Lower lobe of right lung (tissue), 2 donors: ENCODE measurements at regions not wholly inside any gene's neighbourhood (a gene's known extent, or its start where the extent isn't known, plus 50 kb on each side); places are given as distances from the start of the nearest gene placed in this dataset.

Experiments
- ATAC-seq, 2 donors: fragments of 200-7000 bp; cut with Tn5 transposase; one replicate each; pipeline ENCODE4 v1.9.1; 2020 to 2022; ENCODE audit warnings: mild to moderate bottlenecking in 2 of 2, moderate library complexity in 2 of 2
- DNase-seq: peaks from one replicate; pipeline ENCODE4 v3.0.0-alpha.2; 2020
- H3K27ac ChIP-seq: fragments of 200-600 bp; one replicate; pipeline ENCODE4 v1.8.0; 2022
- H3K27me3 ChIP-seq: fragments of 200-600 bp; one replicate; pipeline ENCODE4 v1.8.0; 2022; ENCODE audit warnings: low read depth
- H3K36me3 ChIP-seq: fragments of 200-600 bp; one replicate; pipeline ENCODE4 v1.8.0; 2022; ENCODE audit warnings: mild to moderate bottlenecking
- H3K4me1 ChIP-seq: fragments of 200-600 bp; one replicate; pipeline ENCODE4 v1.8.0; 2022
- H3K4me3 ChIP-seq: fragments of 200-600 bp; one replicate; pipeline ENCODE4 v1.8.0; 2022; ENCODE audit warnings: mild to moderate bottlenecking
- H3K9me3 ChIP-seq: fragments of 200-600 bp; one replicate; pipeline ENCODE4 v1.8.0; 2022
- CTCF ChIP-seq: fragments of 200-600 bp; IDR thresholded peaks from one replicate; pipeline ENCODE4 v1.8.0; 2022; ENCODE audit warnings: antibody characterized with exemption, mild to moderate bottlenecking
- intact Hi-C: fragments of 100-400 bp; cut with DNase I; formaldehyde crosslinking; loops from one replicate; pipeline ENCODE4 v1.11.0; 2022
- donor health status: DM: no; HTN: yes; CAD: no; lungs with severe emphysema.

DNA sequence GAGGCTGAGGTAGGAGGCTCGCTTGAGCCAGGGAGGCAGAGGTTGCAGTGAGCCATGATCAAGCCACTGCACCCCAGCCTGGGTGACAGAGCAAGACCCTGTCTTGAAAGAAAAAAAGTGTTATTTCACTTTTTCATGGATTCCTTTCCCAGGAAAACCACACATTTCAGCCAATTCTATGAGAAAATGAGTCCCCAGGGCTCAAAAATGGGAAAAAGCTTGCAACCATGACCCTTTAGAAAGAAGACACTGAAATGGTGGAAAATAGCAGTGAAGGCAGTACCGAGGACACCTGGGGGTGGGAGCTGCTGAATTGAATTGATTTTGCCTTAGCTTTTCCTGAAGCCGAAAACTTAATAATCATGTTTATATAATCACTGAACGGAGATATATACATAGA, 284.2 kb upstream of the HDAC4 start:
- no peak overlapping the region for H3K4me3 ChIP-seq
- no peak for DNase-seq
- H3K4me1 ChIP-seq: no peaks in the 10 kb centered on the region
- H3K27ac ChIP-seq: no peak overlapping the region
- intact Hi-C loops: no loop called here
- H3K27me3 ChIP-seq: no peaks in the 10 kb centered on the region
- no peak for ATAC-seq
- no peaks in the 10 kb centered on the region for H3K9me3 ChIP-seq
- no peak for TF ChIP-seq CTCF
- H3K36me3 ChIP-seq: no peaks in the 10 kb centered on the region

GRCh38 chr2:239684271-239684810, 283.5 kb upstream of the HDAC4 start:
- H3K36me3 ChIP-seq: no peaks in the 10 kb centered on the region

DNA sequence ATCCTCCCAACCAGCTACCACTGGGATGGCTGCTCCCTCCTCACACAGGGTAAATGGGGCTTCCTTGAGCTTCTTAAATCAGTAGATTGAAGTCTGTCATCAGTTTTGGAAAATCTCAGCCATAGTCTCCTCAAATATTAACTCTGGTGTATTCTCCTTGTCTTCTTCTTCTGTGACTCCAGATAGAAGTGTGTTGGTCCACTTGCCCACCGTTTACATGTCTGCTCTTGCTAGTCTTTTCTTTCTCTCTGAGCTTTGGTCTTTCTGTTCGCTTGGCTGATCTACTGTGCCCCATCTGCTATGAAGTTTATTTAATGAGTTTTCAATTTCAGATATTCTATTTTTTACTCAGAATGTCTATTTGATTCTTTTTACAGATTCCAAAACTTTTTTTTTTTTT, 281.7 kb upstream of the HDAC4 start:
- intact Hi-C loops: no loop called here
- Histone ChIP-seq H3K4me1 (no peaks in the 10 kb centered on the region), H3K36me3 (no peaks in the 10 kb centered on the region), H3K27ac (no peak overlapping the region), H3K27me3 (no peaks in the 10 kb centered on the region), H3K4me3 (no peak overlapping the region), H3K9me3 (no peaks in the 10 kb centered on the region)
- DNase-seq (no peak), ATAC-seq (no peak)
- TF ChIP-seq CTCF: no peak

More at GRCh38 chr2:239684271-239684810, 283.5 kb upstream of the HDAC4 start:
- TF ChIP-seq CTCF: no peak
- Histone ChIP-seq H3K27me3 (no peaks in the 10 kb centered on the region), H3K4me1 (no peaks in the 10 kb centered on the region), H3K9me3 (no peaks in the 10 kb centered on the region), H3K4me3 (no peak overlapping the region), H3K27ac (no peak overlapping the region)
- intact Hi-C loops: no loop called here
- DNase-seq: no peak
- ATAC-seq: no peak

DNA sequence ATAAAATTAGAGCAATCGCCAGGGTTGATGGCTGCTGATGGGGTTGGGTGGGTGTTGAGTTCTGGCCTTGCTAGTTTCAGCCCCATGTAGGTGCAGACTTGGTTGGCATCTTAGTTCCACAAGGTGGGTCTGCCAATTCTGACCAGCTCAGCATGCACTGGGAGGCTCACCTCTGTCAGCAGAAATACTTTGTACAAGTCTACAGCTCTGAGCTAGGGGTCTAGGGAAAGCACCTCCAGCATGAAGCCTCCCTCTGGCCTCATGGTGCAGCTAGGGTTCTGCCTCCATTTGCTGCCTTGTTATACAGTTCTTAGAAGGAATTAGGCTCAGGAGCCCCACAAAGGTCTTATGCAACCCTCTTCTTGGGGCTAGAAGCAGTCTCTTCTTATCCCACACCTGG, 278.9 kb upstream of the HDAC4 start:
- no peak for TF ChIP-seq CTCF
- no peaks in the 10 kb centered on the region for H3K9me3 ChIP-seq
- ATAC-seq (no peak), DNase-seq (no peak)
- no peak overlapping the region for H3K4me3 ChIP-seq
- H3K27me3 ChIP-seq: no peaks in the 10 kb centered on the region
- H3K4me1 ChIP-seq: no peaks in the 10 kb centered on the region
- H3K36me3 ChIP-seq: no peaks in the 10 kb centered on the region
- intact Hi-C loops: no loop called here
- no peak overlapping the region for H3K27ac ChIP-seq

DNA sequence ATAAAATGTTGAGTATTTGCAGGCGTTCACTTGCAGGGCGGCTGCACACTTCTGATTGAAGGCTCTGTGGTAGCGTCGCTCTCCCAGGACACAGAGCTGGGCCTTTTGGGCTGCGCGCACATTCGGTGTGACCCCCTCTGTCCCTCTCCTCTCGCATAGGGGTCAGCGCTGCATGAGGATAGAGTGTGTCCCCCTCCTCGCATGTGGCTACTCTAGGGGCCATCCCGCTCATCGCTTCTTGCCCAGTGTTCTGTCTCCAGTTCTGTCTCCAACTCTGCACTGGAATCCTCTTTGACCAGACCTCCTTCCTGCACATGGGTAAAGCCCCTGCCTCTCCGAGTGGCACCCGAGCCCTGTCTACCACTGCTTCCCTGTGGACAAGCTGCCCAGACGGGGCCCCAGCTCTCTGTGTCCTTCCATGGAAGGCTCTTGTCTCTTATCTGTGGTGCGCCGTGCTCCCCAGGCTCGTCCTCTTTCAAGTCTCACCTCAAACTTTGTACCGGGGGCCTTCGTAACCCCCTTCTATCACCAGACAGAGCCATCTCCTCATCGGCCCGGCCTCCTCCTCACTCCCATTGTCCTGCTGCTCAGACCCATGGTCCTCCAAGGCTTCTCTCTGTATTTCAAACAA, 278.0 kb upstream of the HDAC4 start:
- intact Hi-C loops: no loop called here
- TF ChIP-seq CTCF: no peak

More for the DNA sequence above, 278.0 kb upstream of the HDAC4 start:
- no peaks in the 10 kb centered on the region for H3K36me3 ChIP-seq
- no peaks in the 10 kb centered on the region for H3K9me3 ChIP-seq
- ATAC-seq (no peak), DNase-seq (no peak)
- H3K4me3 ChIP-seq: no peak overlapping the region
- H3K27ac ChIP-seq: no peak overlapping the region
- no peaks in the 10 kb centered on the region for H3K4me1 ChIP-seq
- no peaks in the 10 kb centered on the region for H3K27me3 ChIP-seq
